NT2/D1 (cell line): ENCODE measurements at regions not wholly inside any gene's neighbourhood (a gene's known extent, or its start where the extent isn't known, plus 50 kb on each side); places are given as distances from the start of the nearest gene placed in this dataset.

Source experiments
- SUZ12 ChIP-seq: IDR thresholded peaks from 2 replicates; pipeline ENCODE4 v1.6.1; 2011; ENCODE audit not compliant: insufficient read length, insufficient read depth; ENCODE audit errors: extremely low read depth
- YY1 ChIP-seq: IDR thresholded peaks from 2 replicates; pipeline ENCODE4 v1.6.1; 2011; ENCODE audit not compliant: insufficient read length, insufficient read depth

- TF ChIP-seq SUZ12, result no peak
- TF ChIP-seq YY1, result no peak
Measured at GRCh38 chr12:29869946-29870345, 86.2 kb upstream of the TMTC1 start.
